ENCODE measurements at regions not wholly inside any gene's neighbourhood (a gene's known extent, or its start where the extent isn't known, plus 50 kb on each side); places are given as distances from the start of the nearest gene placed in this dataset.
A peak's percentile ranks its signal among the peaks of the same experiment; 100 is the strongest.

DNA sequence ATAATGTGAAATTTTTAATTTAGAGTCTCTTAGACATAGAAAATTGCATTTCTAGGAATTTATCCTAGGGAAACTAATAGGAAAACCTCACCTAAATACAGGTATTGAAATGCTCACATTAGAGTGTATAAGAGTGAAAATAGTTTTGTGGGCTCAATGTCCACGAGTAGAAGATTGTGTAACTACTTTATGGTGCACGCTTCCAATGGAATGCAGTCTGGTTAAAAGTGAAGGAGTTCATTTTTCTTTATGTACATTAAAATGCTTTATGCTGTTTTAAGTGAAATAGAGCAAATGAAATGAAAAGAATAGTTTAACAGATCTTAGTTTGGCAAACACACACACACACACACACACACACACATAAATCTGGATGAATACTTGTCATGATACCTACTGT, 278.2 kb downstream of the USP25 start:
- Mint-ChIP-seq H3K9me3 (peaks cover 16% of the 10 kb centered on the region), H3K27me3 (ENCODE audit: low read depth) (no peaks in the 10 kb centered on the region), H3K36me3 (peaks cover 21% of the 10 kb centered on the region), H3K4me1 (peaks cover 51% of the 10 kb centered on the region), H3K4me3 (no peak overlapping the region), H3K27ac (peak overlapping the region; percentile 96)
- no peak for DNase-seq (ENCODE audit: low spot score in 2 of 2, unreplicated experiment in 2 of 2)
- TF ChIP-seq, protein P1, sequence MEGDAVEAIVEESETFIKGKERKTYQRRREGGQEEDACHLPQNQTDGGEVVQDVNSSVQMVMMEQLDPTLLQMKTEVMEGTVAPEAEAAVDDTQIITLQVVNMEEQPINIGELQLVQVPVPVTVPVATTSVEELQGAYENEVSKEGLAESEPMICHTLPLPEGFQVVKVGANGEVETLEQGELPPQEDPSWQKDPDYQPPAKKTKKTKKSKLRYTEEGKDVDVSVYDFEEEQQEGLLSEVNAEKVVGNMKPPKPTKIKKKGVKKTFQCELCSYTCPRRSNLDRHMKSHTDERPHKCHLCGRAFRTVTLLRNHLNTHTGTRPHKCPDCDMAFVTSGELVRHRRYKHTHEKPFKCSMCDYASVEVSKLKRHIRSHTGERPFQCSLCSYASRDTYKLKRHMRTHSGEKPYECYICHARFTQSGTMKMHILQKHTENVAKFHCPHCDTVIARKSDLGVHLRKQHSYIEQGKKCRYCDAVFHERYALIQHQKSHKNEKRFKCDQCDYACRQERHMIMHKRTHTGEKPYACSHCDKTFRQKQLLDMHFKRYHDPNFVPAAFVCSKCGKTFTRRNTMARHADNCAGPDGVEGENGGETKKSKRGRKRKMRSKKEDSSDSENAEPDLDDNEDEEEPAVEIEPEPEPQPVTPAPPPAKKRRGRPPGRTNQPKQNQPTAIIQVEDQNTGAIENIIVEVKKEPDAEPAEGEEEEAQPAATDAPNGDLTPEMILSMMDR (IDR thresholded peaks at IDR 0.05; ENCODE audit: unreplicated experiment), result no peak

- H3K4me1 Mint-ChIP-seq, result peaks cover 47% of the 10 kb centered on the region
- H3K9me3 Mint-ChIP-seq, result peaks cover 16% of the 10 kb centered on the region
- TF ChIP-seq, protein P1 (IDR thresholded peaks at IDR 0.05; ENCODE audit: unreplicated experiment), result no peak
- no peak for DNase-seq (ENCODE audit: low spot score in 2 of 2, unreplicated experiment in 2 of 2)
- H3K27ac Mint-ChIP-seq, result peak overlapping the region; percentile 79
- no peaks in the 10 kb centered on the region for H3K27me3 Mint-ChIP-seq (ENCODE audit: low read depth)
- peaks cover 25% of the 10 kb centered on the region for H3K36me3 Mint-ChIP-seq
- H3K4me3 Mint-ChIP-seq, result peak overlapping the region; percentile 28
Observed at GRCh38 chr21:16011719-16012118, 281.9 kb downstream of the USP25 start.

DNA sequence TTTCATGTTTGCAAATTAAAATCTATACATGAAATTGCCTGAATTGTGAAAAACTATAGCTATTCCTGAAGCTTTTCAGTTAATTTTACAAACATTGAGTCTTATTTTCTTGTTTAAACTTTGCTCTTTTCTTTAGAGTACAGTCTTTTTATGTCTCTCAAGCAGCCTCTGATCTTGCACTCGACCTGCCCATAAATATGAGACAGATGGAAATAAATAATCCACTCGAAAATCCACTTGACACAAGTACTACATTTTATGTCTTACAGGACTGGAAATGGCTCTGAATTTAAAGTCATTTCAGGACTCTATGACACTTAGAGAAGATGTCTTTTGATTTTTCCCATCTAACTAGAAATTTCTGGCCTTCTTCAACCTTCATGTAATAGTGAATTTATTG, 283.8 kb downstream of the USP25 start:
- H3K4me3 Mint-ChIP-seq, result peak overlapping the region; percentile 3
- peak overlapping the region; percentile 78 for H3K27ac Mint-ChIP-seq
- H3K4me1 Mint-ChIP-seq, result peaks cover 45% of the 10 kb centered on the region
- H3K36me3 Mint-ChIP-seq, result peaks cover 26% of the 10 kb centered on the region
- H3K9me3 Mint-ChIP-seq, result peaks cover 16% of the 10 kb centered on the region
- no peaks in the 10 kb centered on the region for H3K27me3 Mint-ChIP-seq (ENCODE audit: low read depth)
- TF ChIP-seq, protein P1 (IDR thresholded peaks at IDR 0.05; ENCODE audit: unreplicated experiment), result no peak
- no peak for DNase-seq (ENCODE audit: low spot score in 2 of 2, unreplicated experiment in 2 of 2)

- DNase-seq (ENCODE audit: low spot score in 2 of 2, unreplicated experiment in 2 of 2), result no peak
- TF ChIP-seq, protein P1 (IDR thresholded peaks at IDR 0.05; ENCODE audit: unreplicated experiment), result no peak
- Mint-ChIP-seq H3K4me1 (peaks cover 36% of the 10 kb centered on the region), H3K9me3 (peaks cover 26% of the 10 kb centered on the region), H3K27me3 (ENCODE audit: low read depth) (no peaks in the 10 kb centered on the region), H3K36me3 (peaks cover 23% of the 10 kb centered on the region), H3K4me3 (no peak overlapping the region), H3K27ac (no peak overlapping the region)
Observed at GRCh38 chr21:16020878-16021277, 291.1 kb downstream of the USP25 start.

GRCh38 chr21:16022116-16022515, 292.3 kb downstream of the USP25 start:
- Mint-ChIP-seq H3K27me3 (ENCODE audit: low read depth) (no peaks in the 10 kb centered on the region), H3K27ac (peak overlapping the region; percentile 67), H3K36me3 (peaks cover 27% of the 10 kb centered on the region), H3K9me3 (peaks cover 29% of the 10 kb centered on the region), H3K4me1 (peaks cover 28% of the 10 kb centered on the region), H3K4me3 (no peak overlapping the region)
- DNase-seq (ENCODE audit: low spot score in 2 of 2, unreplicated experiment in 2 of 2), result no peak
- TF ChIP-seq, protein P1 (IDR thresholded peaks at IDR 0.05; ENCODE audit: unreplicated experiment), result no peak

DNA sequence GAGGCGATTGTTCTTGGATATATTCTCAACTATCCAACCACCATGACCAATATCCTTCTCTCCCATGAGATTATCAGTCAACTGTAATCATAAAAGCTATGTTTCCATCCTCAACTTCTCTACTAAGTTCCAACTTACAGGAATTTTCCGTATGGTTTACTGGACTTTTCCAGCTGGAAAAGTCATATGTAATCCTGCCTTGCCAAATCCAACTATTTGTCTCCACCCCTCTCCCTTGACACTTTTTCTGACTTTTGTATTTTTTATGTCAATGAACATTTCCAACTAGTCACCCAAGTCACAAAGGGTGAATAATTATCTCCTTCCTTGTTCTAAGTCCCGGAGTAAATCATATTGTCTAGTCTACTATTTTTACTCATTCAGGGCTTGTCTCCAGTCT, 293.1 kb downstream of the USP25 start:
- H3K27ac Mint-ChIP-seq, result peak overlapping the region; percentile 19
- peaks cover 22% of the 10 kb centered on the region for H3K4me1 Mint-ChIP-seq
- DNase-seq (ENCODE audit: low spot score in 2 of 2, unreplicated experiment in 2 of 2), result no peak
- peaks cover 27% of the 10 kb centered on the region for H3K36me3 Mint-ChIP-seq
- H3K9me3 Mint-ChIP-seq, result peaks cover 29% of the 10 kb centered on the region
- no peaks in the 10 kb centered on the region for H3K27me3 Mint-ChIP-seq (ENCODE audit: low read depth)
- TF ChIP-seq, protein P1 (IDR thresholded peaks at IDR 0.05; ENCODE audit: unreplicated experiment), result no peak
- H3K4me3 Mint-ChIP-seq, result no peak overlapping the region

Data from mesothelial cell of epicardium (in vitro differentiated cells).